ENCODE measurements at regions not wholly inside any gene's neighbourhood (a gene's known extent, or its start where the extent isn't known, plus 50 kb on each side); places are given as distances from the start of the nearest gene placed in this dataset.

DNA sequence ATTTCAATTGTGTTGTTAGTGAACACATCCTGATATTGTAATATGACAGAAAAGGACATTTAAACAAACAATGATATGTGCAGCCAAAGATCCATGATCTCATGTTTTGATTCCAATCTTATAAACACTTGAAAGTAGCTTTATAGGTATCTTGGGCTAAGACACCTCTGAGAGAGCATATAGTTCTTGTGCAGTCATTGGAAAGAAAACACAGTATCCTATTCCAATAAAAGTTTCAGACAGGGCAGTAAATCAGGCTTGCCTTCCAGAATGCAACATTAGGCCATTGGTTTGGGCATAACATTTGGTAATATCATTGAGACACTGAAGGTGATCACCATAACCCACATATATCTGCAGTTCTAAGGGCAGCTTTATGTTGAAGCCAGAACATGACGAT lies 188.3 kb upstream of the HCCS start:
- no peak overlapping the region for H3K4me3 ChIP-seq (ENCODE audit: low read length)
- H3K27ac ChIP-seq (ENCODE audit: low read depth in 1 of 2, low read length in 2 of 2), result no peak overlapping the region
- ATAC-seq (ENCODE audit: poor library complexity), result no peak
- Mint-ChIP-seq H3K4me1 (ENCODE audit: low read depth) (no peaks in the 10 kb centered on the region), H3K36me3 (ENCODE audit: low read depth) (no peaks in the 10 kb centered on the region), H3K4me3 (no peak overlapping the region), H3K9me3 (peaks cover 3% of the 10 kb centered on the region), H3K27ac (no peak overlapping the region), H3K27me3 (no peaks in the 10 kb centered on the region)
- no peaks in the 10 kb centered on the region for H3K36me3 ChIP-seq (ENCODE audit: insufficient read depth, low read length)
- intact Hi-C loops (cut with DNase I, micrococcal nuclease), result no loop called here
- H3K4me1 ChIP-seq (ENCODE audit: insufficient read depth, low read length), result no peaks in the 10 kb centered on the region
- no peaks in the 10 kb centered on the region for H3K27me3 ChIP-seq (ENCODE audit: control insufficient read depth in 1 of 2, insufficient read depth in 2 of 2, low read length in 2 of 2)
- DNase-seq, result no peak
- TF ChIP-seq, protein P1, sequence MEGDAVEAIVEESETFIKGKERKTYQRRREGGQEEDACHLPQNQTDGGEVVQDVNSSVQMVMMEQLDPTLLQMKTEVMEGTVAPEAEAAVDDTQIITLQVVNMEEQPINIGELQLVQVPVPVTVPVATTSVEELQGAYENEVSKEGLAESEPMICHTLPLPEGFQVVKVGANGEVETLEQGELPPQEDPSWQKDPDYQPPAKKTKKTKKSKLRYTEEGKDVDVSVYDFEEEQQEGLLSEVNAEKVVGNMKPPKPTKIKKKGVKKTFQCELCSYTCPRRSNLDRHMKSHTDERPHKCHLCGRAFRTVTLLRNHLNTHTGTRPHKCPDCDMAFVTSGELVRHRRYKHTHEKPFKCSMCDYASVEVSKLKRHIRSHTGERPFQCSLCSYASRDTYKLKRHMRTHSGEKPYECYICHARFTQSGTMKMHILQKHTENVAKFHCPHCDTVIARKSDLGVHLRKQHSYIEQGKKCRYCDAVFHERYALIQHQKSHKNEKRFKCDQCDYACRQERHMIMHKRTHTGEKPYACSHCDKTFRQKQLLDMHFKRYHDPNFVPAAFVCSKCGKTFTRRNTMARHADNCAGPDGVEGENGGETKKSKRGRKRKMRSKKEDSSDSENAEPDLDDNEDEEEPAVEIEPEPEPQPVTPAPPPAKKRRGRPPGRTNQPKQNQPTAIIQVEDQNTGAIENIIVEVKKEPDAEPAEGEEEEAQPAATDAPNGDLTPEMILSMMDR (IDR thresholded peaks at IDR 0.05), result no peak
- H3K9me3 ChIP-seq (ENCODE audit: control insufficient read depth in 1 of 2, insufficient read depth in 1 of 2, low read length in 2 of 2), result no peaks in the 10 kb centered on the region
- ChIA-PET CTCF (no interaction called here), POLR2A (no interaction called here)

DNA sequence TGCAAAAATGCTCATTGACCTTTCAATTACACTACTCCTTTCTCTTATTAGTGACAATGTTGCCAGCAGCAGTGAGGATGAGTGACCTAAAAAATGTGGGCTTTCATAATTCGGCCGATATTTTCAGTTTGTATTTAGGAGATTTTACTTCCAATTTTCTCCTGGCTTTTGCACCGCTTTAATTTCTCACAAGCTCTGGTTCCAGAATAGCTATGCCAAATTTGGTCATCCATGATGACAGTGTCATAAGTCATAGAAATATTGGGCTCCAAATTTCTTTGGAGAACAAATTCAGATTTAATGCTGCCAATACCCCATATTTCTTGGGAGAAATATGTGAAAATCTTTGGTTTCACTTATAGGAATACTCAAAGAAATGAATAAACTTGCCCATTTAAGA lies 187.7 kb upstream of the HCCS start:
- Histone ChIP-seq H3K36me3 (ENCODE audit: insufficient read depth, low read length) (no peaks in the 10 kb centered on the region), H3K4me3 (ENCODE audit: low read length) (no peak overlapping the region), H3K9me3 (ENCODE audit: control insufficient read depth in 1 of 2, insufficient read depth in 1 of 2, low read length in 2 of 2) (no peaks in the 10 kb centered on the region), H3K4me1 (ENCODE audit: insufficient read depth, low read length) (no peaks in the 10 kb centered on the region), H3K27me3 (ENCODE audit: control insufficient read depth in 1 of 2, insufficient read depth in 2 of 2, low read length in 2 of 2) (no peaks in the 10 kb centered on the region), H3K27ac (ENCODE audit: low read depth in 1 of 2, low read length in 2 of 2) (no peak overlapping the region)
- H3K9me3 Mint-ChIP-seq, result no peaks in the 10 kb centered on the region
- ChIA-PET CTCF (no interaction called here), POLR2A (no interaction called here)
- no peak overlapping the region for H3K4me3 Mint-ChIP-seq
- H3K27ac Mint-ChIP-seq, result no peak overlapping the region
- no peaks in the 10 kb centered on the region for H3K27me3 Mint-ChIP-seq
- TF ChIP-seq, protein P1 (IDR thresholded peaks at IDR 0.05), result no peak
- ATAC-seq (ENCODE audit: poor library complexity) (no peak), DNase-seq (no peak)
- intact Hi-C loops (cut with DNase I, micrococcal nuclease), result no loop called here
- H3K4me1 Mint-ChIP-seq (ENCODE audit: low read depth), result no peaks in the 10 kb centered on the region
- no peaks in the 10 kb centered on the region for H3K36me3 Mint-ChIP-seq (ENCODE audit: low read depth)

DNA sequence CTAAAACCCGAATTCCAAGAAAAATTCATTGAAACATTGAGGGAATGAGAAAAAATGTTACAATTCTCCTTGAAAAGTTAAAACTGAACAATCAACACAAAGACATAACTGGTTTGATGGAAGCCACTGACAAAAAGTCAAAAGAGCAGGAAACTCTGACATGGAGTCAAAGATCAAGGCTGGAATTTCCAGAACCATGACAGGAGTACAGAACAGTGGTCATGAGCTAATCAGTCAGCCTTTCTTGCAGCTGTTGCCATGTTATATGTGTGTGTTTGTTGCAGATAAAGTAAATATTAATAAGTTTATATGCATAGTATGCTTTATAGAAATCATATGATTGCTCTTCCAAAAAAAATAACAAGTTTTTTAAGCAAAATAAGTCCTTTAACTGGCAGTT lies 184.7 kb upstream of the HCCS start:
- Histone ChIP-seq H3K36me3 (ENCODE audit: insufficient read depth, low read length) (no peaks in the 10 kb centered on the region), H3K4me1 (ENCODE audit: insufficient read depth, low read length) (no peaks in the 10 kb centered on the region), H3K27ac (ENCODE audit: low read depth in 1 of 2, low read length in 2 of 2) (no peak overlapping the region), H3K4me3 (ENCODE audit: low read length) (no peak overlapping the region), H3K27me3 (ENCODE audit: control insufficient read depth in 1 of 2, insufficient read depth in 2 of 2, low read length in 2 of 2) (no peaks in the 10 kb centered on the region), H3K9me3 (ENCODE audit: control insufficient read depth in 1 of 2, insufficient read depth in 1 of 2, low read length in 2 of 2) (no peaks in the 10 kb centered on the region)
- intact Hi-C loops (cut with DNase I, micrococcal nuclease), result no loop called here
- no peak for ATAC-seq (ENCODE audit: poor library complexity)
- Mint-ChIP-seq H3K4me1 (ENCODE audit: low read depth) (no peaks in the 10 kb centered on the region), H3K27me3 (no peaks in the 10 kb centered on the region), H3K4me3 (no peak overlapping the region), H3K9me3 (no peaks in the 10 kb centered on the region), H3K27ac (no peak overlapping the region), H3K36me3 (ENCODE audit: low read depth) (no peaks in the 10 kb centered on the region)
- CTCF ChIA-PET, result no interaction called here
- POLR2A ChIA-PET, result no interaction called here
- DNase-seq, result no peak
- TF ChIP-seq, protein P1 (IDR thresholded peaks at IDR 0.05), result no peak

Measured in CD4-positive, alpha-beta T cell (primary cell).